GM18498 (cell line): ENCODE measurements at regions not wholly inside any gene's neighbourhood (a gene's known extent, or its start where the extent isn't known, plus 50 kb on each side); places are given as distances from the start of the nearest gene placed in this dataset.

ENCODE experiments used
- ATAC-seq: cut with Tn5 transposase; IDR thresholded peaks from one replicate; pipeline ENCODE4 v1.9.1; 2021; ENCODE audit warnings: mild to moderate bottlenecking, moderate library complexity; ENCODE audit not compliant: unreplicated experiment

DNA sequence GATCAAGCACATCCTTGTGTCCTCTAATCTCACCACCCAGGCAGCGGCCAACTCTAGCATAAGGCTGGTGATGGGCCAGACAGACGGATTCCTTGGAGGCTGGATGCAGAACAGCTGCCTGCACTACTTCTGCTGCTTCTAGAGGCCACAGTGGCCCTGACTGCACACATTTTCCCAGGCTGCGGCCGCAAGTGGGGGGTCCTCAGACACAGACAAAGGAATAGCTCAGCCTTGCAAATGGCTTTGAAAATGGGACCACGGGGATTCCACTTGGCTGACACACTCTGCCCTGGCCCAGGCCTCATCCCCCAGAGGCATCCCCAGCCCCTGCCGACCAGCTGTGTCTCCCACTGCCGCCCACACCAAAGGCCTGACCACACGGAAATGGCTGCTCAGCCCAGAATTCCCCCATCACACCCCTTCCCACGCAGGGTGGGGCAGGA is 540.8 kb downstream of the BNC2 start:
- no peak for ATAC-seq

DNA sequence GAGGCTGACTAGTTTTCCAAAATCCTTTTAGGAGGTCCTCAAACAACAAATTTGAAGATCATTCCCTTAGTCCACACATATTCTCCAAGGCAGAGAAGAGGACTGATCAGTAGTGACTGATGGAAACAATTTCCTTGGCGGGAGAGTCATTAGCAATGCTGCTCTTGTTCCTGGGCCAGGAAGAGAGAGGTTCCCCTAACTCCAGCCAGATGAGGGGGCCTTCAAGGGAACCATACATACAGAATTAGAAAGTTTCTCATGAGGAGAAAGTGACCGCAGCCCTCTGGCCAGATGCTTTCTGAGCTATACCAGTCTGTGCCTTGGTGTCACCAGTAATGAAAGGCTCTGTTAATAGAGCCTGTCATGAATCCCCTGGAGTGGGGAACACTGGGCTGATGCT is 539.4 kb downstream of the BNC2 start:
- ATAC-seq = no peak

DNA sequence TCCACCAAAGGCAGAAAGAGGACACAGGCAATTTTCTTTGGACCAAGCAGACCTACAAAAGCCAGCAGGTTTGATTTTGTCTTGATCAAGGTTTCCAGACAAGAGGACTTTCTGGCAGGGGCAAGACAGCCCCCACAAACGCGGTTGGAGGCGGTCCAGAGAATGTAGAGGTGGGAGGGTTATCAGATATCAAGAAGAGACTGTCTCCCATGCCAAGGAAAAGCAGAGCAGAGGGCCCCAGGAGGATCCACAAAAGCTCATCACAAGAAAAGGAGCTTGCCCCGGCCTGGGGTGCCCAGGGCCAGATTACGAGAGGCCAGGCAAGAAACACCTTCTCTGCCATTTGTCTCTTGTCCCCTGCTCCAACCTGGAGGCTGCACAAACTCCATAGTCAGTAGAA is 538.9 kb downstream of the BNC2 start:
- no peak for ATAC-seq

DNA sequence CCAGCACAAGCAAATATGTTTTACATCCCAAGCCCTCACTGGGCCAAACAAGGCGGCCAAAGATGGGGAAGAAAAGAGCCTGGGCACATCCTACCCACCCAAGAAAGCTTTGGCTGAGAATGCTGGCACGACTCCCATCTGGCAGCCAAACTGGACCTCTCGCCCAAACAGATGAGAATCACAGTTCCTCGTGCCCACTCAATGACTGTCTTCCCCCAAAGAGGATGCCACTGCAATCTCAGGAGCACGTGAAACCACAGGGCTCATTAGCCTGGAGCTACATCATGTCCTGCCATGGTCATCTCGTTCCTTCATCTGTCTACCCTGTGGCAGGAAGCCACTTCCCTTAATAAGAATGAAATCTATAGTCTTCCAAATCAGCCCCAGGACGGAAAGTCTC is 536.8 kb downstream of the BNC2 start:
- no peak for ATAC-seq

GRCh38 chr9:16335788-16336580 is 534.5 kb downstream of the BNC2 start:
- no peak for ATAC-seq

- no peak for ATAC-seq
Observed at GRCh38 chr9:16336833-16337232, 533.6 kb downstream of the BNC2 start.

GRCh38 chr9:16337322-16338029 is 533.0 kb downstream of the BNC2 start:
- no peak for ATAC-seq

- ATAC-seq = no peak
Observed at GRCh38 chr9:16341177-16341576, 529.3 kb downstream of the BNC2 start.

- no peak for ATAC-seq
Observed at GRCh38 chr9:16342246-16343020, 528.0 kb downstream of the BNC2 start.

GRCh38 chr9:16343249-16344237 is 526.9 kb downstream of the BNC2 start:
- ATAC-seq = no peak

- ATAC-seq = no peak
Observed at GRCh38 chr9:16344343-16344742, 526.1 kb downstream of the BNC2 start.

DNA sequence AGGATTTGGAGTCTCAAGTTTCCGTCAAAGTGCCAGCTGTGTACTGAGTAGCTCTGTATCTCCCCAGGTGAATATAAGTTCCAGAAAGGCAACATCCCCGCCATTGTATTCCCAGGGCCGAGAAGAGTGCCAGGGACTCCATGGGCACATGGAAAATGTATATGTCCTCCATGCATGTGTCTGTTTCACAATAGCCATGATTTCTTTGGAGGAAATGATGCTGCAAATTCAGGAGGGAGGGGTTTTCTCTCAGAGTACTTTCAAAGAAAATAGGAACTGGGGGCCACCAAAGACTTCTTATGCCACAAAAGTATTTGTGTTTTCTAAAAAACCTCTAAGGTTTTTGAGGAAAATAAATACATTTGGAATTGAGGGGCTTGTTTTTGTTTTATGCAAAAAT is 524.6 kb downstream of the BNC2 start:
- ATAC-seq = no peak

- ATAC-seq = no peak
Observed at GRCh38 chr9:16347886-16348285, 522.6 kb downstream of the BNC2 start.

DNA sequence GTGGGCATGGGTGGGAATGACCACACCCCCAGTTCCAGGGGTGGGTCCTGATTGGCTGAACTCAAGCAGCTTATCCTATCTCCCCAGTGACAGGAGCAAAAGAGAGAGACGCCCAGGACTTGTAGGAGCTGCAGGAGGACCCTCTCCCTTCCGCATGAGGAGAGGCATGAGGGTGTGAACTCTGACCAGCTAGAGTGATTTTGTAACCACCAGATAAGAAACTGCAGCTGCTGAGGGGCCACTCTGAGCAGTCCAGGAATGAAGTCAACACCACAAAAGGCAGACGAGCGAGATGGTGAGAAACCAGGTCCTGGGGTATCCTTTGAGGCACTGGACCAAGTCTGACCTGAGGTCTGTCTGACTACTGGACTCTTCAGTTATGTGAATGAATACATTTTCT is 521.9 kb downstream of the BNC2 start:
- no peak for ATAC-seq

DNA sequence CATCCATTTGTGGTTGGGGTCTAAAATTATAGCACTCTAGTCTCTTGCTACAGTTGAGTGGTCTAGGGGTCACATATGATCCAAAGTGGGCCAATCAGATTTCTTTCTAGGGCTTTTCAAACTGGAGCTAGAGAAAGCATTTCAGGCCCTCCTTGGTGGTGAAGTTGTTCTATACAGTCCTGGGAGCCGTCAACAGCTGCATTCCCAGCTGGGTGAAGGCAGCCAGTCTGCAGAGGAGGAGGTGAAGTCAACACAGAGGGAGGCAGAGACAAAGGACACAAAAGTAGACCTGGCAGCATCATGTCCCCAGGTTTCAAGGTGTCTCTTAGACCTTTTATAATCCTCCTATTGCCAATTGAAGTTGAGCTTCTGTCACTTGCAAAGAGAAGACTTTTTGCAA is 518.2 kb downstream of the BNC2 start:
- no peak for ATAC-seq

GRCh38 chr9:16352791-16353401 is 517.6 kb downstream of the BNC2 start:
- no peak for ATAC-seq

- no peak for ATAC-seq
Observed at GRCh38 chr9:16356196-16356765, 514.2 kb downstream of the BNC2 start.

DNA sequence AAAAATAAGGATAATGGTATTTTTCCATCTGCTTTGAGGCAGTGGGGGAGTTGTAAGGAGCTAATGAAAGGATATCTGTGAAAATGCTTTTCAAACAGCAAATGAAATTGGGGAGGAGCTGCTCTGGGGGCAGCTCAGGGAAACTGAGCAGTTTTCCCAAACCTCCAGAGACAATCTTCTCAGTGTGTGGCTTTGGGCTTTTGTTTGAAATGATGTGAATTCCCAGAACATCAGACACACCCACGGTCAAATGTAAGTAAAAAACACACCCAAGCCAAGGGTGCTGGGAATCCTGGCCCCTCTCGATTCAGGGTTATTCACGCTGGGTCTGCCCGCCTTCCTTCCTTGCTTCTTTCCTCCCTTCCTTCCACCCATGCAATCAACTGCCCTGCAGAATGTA is 512.6 kb downstream of the BNC2 start:
- ATAC-seq = no peak

DNA sequence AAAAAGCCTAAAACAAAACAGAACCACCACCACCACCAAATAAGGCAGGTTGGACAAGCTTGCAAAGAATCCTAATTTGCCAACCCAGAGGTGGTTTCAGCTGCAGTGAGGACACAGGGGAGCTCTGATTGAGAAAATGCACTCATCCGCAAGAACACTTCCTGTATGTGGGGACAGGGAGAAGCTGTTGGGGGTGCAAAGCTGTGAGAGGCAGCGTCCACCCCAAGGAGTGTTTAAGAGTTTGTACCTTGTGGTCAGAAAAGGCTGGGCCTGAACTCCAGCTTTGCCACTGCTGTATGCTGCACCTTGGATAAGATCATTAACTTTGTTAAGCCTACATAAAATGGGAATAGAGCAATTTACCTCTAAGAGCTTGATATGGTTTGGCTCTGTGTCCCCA is 511.7 kb downstream of the BNC2 start:
- ATAC-seq = no peak
